ENCODE measurements at regions not wholly inside any gene's neighbourhood (a gene's known extent, or its start where the extent isn't known, plus 50 kb on each side); places are given as distances from the start of the nearest gene placed in this dataset.

GRCh38 chr3:146664403-146664802, 59.3 kb upstream of the PLSCR5 start:
- peaks cover 0 to 8% of the 10 kb centered on the region in 2 donors for H3K9me3 ChIP-seq
- H3K4me3 ChIP-seq: no peak overlapping the region
- TF ChIP-seq CTCF (IDR thresholded peaks at IDR 0.05): no peak
- no peak overlapping the region for H3K27ac ChIP-seq
- H3K27me3 ChIP-seq: no peaks in the 10 kb centered on the region
- no peak for DNase-seq (ENCODE audit: low spot score)
- no peaks in the 10 kb centered on the region for H3K36me3 ChIP-seq
- H3K4me1 ChIP-seq: no peaks in the 10 kb centered on the region

DNA sequence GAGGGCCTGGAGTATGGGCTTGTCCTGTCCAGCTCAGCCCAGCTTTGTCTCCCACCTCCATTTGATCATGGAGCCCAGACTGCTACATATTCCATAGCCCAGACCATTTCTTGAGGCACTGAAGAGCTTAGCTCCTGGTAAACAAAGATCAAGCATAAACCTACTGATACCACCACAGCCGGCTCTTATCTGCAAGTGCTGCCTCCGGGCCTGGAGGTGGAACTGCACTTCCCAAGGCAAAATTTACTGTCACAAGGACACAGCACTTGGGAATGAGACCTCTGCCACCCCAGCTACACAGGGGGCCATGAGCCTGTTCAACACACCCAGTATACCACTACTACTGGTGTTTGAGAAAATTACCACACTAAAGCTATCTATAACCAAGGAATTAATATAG, 53.7 kb upstream of the PLSCR5 start:
- Histone ChIP-seq H3K27ac (no peak overlapping the region), H3K4me1 (no peaks in the 10 kb centered on the region), H3K27me3 (no peaks in the 10 kb centered on the region), H3K4me3 (no peak overlapping the region), H3K36me3 (no peaks in the 10 kb centered on the region), H3K9me3 (peaks cover 0 to 8% of the 10 kb centered on the region in 2 donors)
- TF ChIP-seq CTCF (IDR thresholded peaks at IDR 0.05): no peak
- DNase-seq (ENCODE audit: low spot score): no peak

DNA sequence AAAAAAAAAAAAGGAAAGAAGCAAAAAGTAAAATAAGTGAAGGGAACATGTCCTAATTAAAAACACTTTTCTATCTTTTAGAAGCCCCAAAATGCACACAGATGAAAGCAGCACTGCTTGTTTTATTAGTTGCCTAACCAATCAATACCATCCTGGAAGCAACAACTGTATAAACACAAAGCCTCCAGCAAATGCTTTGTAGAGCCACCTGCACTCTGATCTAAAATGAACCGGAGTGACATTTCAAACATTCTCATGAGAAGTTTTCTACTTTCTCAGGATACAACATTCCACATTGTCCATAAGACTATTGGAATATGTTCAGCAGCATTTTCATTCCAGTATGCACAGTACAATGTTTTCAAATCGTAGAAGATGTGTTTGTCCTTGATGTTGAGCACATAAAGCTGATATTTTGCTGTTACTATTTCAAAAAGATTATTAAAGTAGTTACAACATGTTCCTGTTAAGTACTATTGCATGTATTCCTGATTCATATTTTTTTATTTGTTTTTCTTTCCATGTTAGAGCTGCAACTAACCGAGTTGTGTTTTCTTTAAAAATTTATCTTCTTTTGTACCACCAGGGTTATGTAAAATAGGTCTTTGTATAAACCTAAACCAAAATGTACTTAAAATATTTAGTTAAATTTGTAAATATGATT, 50.3 kb upstream of the PLSCR5 start:
- TF ChIP-seq CTCF (IDR thresholded peaks at IDR 0.05): no peak
- Histone ChIP-seq H3K27me3 (no peaks in the 10 kb centered on the region), H3K27ac (no peak overlapping the region), H3K4me1 (no peaks in the 10 kb centered on the region), H3K4me3 (no peak overlapping the region), H3K36me3 (no peaks in the 10 kb centered on the region), H3K9me3 (peaks cover 0 to 8% of the 10 kb centered on the region in 2 donors)
- no peak for DNase-seq (ENCODE audit: low spot score)
